NCI-H526 treated with DMSO at 0.1 percent for 48 hours (cell line): ENCODE measurements at regions not wholly inside any gene's neighbourhood (a gene's known extent, or its start where the extent isn't known, plus 50 kb on each side); places are given as distances from the start of the nearest gene placed in this dataset.

Source experiments
- DNase-seq: peaks from one replicate; lab custom pipeline; 2025; lab: John Stamatoyannopoulos, UW

DNA sequence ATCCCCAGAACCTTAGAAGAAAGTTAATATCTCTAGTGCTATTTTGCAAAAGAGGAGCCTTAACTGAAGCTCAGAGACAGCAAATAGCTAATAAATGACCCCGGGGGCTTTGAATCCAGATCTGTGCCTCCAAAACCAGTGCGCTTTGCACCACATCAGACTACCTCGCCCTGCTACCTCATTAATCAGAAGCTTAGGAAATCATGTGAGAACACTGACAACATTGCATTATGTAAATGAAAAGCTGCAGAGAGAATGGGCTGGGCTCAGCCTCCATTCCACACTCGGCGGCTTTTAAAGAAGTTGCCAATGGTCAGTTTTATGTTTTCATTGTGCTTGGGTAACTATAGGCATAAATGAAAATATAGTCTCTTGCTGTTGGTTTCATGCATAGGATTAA, 54.0 kb upstream of the STMND1 start:
- DNase-seq, result peak; percentile 7

DNA sequence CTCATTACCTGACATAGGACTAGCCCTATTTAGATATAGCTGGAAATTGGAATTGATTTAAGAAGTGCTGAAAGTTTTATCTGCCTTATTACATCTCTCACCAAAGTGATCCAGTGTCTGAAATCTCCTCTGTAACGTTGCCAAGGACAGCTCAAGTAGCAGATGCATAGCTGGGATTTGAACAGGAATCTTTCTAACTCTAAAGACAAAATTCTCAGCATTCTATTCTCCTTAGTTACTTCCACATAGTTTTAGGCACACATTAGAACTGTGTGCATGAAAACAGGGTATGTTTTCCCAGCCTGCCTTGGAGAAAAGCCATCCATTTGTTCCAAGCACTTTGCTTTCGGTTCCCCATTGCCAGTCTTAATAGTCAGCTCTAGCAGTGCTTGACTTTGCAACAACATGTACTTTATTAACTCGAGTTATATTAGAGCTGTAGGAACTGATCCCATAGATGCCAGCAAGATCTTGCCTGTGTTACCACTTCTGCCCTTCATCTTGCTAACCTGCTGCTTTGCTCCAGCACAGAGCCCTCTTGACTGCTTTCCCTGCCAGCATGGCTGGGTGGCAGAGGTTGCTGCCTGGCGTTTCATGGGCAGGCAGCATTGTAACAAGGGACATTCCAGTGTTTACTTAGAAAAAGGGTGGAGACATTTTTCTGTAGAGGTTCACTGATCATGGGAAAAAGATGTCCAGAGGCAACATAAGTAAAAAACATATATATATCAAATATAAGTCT, 56.1 kb upstream of the STMND1 start:
- DNase-seq, result peak; percentile 8

- no peak for DNase-seq
These were observed 58.7 kb upstream of the STMND1 start for GRCh38 chr6:17043148-17043522.

DNA sequence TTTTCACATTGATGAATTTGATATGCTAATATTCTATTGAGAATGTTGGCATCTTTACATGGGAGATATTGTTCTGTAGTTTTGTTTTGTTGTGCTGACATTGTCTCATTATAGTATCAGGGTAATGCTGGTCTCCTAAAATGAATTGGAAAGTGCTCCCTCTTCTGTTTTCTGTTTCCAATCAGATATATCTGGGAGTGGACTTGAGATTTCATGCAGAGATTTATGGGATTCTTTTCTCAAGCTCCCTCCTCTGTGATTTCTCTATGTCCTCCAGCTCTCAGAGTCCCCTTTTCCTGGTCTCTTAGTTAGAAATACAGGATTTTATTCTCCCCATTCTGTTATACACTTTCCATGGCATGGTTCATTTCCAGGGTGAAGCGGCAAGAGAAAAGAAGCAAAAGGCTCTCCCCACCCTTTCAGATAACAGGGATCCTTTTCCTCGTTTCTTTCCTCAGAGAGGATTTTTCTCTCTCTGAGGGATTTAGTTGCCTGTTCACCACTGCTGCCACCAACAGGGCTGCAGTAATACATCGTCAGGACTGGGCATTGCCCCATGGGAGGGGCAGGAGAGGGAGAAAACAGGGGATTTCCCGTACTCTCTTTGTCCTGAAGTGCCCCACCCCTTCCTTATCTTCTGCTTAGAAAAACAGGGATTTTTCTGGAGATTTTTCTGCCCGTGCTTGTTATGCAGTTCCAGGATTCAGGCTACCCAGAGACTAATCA, 59.3 kb upstream of the STMND1 start:
- no peak for DNase-seq

DNA sequence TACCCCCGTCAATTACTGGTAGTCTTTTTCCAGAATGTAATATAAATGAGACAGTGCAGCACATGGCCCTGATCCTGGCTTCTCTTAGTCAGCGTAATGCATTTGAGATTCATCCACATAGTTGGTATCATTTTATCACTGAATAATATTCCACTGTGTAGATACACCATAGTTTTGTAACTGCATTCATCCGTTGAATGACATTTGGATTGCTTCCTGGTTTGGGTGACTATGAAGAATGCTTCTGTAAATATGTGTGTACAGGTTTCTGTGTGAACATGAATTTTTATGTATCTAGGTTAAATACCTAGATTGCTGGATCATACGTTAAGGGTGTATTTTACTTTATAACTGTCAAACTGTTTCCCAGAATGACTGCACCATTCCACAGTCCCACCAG, 62.6 kb upstream of the STMND1 start:
- DNase-seq, result no peak

DNA sequence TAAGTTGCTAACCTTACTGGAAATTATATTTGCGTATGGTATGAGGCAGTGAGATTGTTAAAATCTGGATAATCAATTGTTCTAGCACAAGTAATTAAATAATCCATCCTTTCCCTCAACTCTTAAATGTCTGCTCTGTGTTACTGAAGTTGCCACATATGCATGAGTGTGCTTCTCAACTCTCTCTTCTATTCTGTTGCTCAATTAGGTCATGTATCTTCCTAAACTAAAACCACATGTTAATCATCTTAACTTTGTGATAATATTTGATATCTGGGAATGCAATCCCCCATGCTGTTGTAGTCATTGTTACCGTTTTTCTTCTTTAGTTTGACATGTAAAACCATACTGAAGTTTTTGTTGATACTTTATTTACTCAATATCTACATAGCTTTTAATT, 63.5 kb upstream of the STMND1 start:
- DNase-seq, result no peak

GRCh38 chr6:17036065-17036393, 65.8 kb upstream of the STMND1 start:
- no peak for DNase-seq

DNA sequence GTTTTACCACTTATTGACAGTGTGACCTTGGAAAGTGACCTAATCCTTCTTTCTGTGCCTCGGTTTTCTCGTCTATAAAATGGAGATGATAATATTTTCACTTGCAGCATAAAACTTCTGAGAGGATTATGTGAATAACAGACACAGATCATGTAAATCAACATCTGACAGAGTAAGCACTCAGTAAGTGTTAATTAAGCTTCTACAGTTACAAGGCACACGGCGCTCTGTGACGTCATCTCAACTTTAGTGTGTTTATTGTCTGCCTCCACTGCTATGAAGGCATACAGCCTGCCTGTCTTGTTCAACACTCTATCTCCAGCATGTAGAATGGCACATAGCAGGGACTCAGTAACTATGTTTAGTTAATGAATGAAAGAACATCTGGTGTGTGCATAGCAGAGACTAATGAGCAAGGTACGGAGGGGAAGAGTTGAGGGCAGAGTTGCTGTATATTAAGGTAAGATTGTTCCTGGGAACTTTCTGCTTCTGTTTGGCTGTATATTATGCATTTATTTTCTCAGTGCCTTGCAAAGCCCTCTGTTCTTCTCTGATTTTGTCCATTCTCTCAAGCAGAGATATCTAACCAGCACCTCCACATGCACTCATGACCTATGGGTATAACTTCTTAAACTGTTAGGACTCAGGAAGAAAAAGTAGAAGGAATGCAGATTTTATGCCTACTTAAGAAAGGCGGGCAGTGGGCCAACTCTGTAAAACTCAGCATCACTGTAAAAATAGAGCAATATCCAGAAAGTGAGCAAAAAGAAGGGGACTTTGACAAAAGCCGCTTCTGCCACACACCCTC, 66.4 kb upstream of the STMND1 start:
- no peak for DNase-seq

GRCh38 chr6:17033746-17034145, 68.1 kb upstream of the STMND1 start:
- no peak for DNase-seq

DNA sequence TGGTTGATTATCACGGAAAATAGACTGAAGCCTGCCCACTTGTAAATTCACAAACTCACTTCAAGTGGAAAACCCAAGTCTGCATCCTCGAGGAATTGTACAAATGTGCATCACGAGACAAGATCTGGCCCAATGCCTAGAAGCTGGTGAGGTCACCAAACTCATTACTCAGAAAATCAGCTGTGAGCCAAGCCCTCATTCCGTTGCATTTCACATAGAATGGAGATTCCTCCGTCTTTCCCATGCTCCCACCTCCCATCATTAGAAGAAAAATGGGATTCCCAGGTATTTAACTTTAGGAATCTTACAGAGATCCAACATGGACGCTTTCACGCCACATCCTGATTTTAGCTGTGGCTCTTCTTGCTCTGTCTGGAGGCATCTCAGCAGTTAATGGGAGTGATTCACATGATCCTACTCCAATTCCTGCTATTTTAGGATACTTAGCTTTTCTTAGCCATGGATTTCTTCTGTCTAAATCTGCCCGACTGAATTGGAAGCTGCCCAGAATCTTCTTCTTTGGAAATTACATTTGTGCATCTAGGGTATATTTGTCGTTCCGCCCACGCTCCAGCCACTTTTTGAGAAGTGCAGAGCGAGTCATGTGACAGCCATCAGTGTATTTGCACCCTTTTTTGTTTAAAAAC, 68.7 kb upstream of the STMND1 start:
- DNase-seq, result no peak

GRCh38 chr6:17032590-17032987, 69.3 kb upstream of the STMND1 start:
- DNase-seq, result no peak

DNA sequence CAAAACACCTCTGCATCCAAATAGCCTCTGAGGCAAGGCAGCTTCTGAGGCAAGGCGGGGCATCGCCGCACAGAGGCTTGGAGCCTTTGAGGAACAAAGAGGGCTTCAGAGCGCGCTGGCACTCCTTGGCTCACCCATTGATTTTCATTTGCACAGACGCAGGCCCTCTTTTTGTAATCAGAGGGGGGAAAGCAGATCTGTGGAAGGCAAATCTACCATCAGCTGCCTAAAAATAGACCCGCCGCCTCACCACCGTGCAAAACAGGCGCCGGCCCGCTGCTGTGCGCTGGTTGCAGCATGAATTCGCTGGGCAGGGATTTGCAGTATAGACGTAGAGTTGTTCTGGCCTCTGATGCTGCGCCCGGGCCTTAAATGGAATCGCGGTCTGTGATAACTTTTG, 69.9 kb upstream of the STMND1 start:
- no peak for DNase-seq

- DNase-seq, result no peak
These were observed 74.4 kb upstream of the STMND1 start for GRCh38 chr6:17027441-17027840.

DNA sequence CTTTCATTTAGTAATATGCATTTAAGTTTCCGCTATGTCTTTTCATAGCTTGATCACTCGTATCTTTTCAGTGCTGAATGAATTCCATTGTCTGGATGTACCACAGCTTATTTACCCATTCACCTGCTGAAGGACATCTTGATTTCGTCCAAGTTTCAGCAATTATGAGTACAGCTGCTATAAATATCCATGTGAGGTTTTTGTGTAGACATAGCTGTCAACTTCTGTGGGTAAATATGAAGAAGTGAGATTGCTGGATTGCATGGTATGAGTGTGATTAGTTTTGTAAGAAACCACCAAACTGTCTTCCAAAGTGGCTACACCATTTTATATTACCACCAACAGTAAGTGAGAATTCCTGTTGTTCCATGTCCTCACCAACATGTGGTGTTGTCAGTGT, 79.2 kb upstream of the STMND1 start:
- no peak for DNase-seq

GRCh38 chr6:17021539-17021889, 80.3 kb upstream of the STMND1 start:
- no peak for DNase-seq

- DNase-seq, result no peak
These were observed 80.8 kb upstream of the STMND1 start for GRCh38 chr6:17020889-17021538.

- DNase-seq, result no peak
These were observed 83.4 kb upstream of the STMND1 start for GRCh38 chr6:17018425-17018824.

- no peak for DNase-seq
These were observed 84.4 kb upstream of the STMND1 start for GRCh38 chr6:17017416-17017815.

DNA sequence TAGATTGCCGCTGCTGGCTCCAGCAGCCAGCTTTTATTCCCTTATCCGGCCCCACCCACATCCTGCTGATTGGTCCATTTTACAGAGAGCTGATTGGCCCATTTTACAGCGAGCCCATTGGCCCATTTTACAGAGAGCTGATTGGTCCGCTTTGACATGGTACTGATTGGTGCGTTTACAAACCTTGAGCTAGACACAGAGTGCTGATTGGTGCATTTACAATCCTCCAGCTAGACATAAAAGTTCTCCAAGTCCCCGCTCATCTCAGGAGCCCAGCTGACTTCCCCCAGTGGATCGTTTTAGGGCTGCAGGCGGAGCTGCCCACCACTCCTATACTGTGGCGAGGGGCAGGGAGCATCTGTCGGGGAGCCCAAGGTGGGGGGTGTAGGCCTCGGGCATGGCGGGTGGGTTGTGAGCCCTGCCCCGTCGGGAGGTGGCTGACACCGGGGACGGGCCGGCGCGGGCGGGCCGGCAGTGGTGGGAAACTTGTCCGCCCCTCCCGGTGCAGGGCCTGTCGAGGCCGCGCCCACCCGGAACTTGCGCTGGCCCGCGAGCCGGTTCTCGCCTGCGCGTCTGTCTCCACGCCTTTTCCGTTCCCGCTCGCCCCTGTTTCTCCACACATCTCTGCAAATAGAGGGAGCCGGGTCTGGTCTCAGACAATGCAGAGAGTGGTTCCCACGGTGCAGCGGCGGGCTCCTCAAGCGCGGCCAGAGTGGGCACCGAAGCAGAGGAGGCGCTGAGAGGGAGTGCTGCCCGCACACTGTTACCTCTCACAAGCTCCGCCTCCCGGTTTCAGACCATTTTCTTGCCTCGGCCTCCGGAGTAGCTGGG, 86.1 kb upstream of the STMND1 start:
- no peak for DNase-seq

- no peak for DNase-seq
These were observed 86.7 kb upstream of the STMND1 start for GRCh38 chr6:17015144-17015543.

DNA sequence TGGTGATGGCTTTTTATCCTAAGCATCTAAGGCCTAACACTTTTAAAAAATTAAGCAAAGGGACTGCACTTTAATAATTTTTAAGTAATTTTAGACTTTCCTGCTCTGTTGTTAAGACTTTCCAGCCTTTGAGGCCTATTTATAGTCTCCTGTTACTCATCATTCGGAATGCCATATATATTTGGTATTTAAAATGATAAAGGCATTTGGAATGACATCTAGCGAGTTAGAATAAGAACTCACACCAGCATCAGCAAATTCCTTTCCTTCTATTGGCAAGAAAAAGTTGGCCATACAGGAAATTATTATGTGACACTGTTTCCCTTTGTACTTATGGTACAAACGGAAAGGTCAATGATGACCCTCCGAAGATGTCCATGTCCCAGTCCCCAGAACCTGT, 88.1 kb upstream of the STMND1 start:
- DNase-seq, result no peak
